Natural killer cell (primary cell): ENCODE measurements at regions not wholly inside any gene's neighbourhood (a gene's known extent, or its start where the extent isn't known, plus 50 kb on each side); places are given as distances from the start of the nearest gene placed in this dataset.
A peak's percentile ranks its signal among the peaks of the same experiment; 100 is the strongest.

Experiments used
- ATAC-seq, 3 donors: fragments of 150-1000 bp in 2 of 3; fragments of 200-7000 bp in 1 of 3; cut with Tn5 transposase; 1 replicate in 1 of 3; 2 replicates in 2 of 3; pipeline ENCODE4 v1.10.0; 2021; ENCODE audit warnings: mild to moderate bottlenecking in 2 of 3, moderate library complexity in 2 of 3
- DNase-seq, 2 donors: peaks; one replicate each; pipeline versions ENCODE4 v3.0.0 to v3.0.0-alpha.2; 2013 to 2021; ENCODE audit warnings: mixed read lengths in 1 of 2
- H3K27ac ChIP-seq: one replicate; pipeline ENCODE4 v1.5.1; 2013; ENCODE audit warnings: mild to moderate bottlenecking, low read length
- H3K27me3 ChIP-seq: one replicate; pipeline ENCODE4 v1.6.1; 2013; ENCODE audit warnings: low read length; ENCODE audit not compliant: control insufficient read depth, insufficient read depth
- H3K36me3 ChIP-seq: one replicate; pipeline ENCODE4 v1.6.1; 2013; ENCODE audit warnings: low read length; ENCODE audit not compliant: control insufficient read depth, insufficient read depth
- H3K4me1 ChIP-seq: one replicate; pipeline ENCODE4 v1.6.1; 2013; ENCODE audit warnings: low read length; ENCODE audit not compliant: control insufficient read depth, insufficient read depth
- H3K4me3 ChIP-seq: one replicate; pipeline ENCODE4 v1.5.1; 2013; ENCODE audit warnings: low read length
- H3K9me3 ChIP-seq: one replicate; pipeline ENCODE4 v1.6.1; 2013; ENCODE audit warnings: low read length; ENCODE audit not compliant: control insufficient read depth, insufficient read depth
- H3K27ac Mint-ChIP-seq, 2 donors: one replicate each; pipeline ENCODE4 v1.8.0; 2022; ENCODE audit warnings: mild to moderate bottlenecking in 2 of 2, mixed read lengths in 2 of 2, moderate library complexity in 1 of 2
- H3K27me3 Mint-ChIP-seq, 2 donors: one replicate each; pipeline ENCODE4 v1.8.0; 2022; ENCODE audit warnings: low read depth in 2 of 2, mixed read lengths in 2 of 2
- H3K36me3 Mint-ChIP-seq: one replicate; pipeline ENCODE4 v1.8.0; 2022; ENCODE audit warnings: mixed read lengths
- H3K4me1 Mint-ChIP-seq, 2 donors: one replicate each; pipeline ENCODE4 v1.8.0; 2022; ENCODE audit warnings: mixed read lengths in 2 of 2
- H3K4me3 Mint-ChIP-seq: one replicate; pipeline ENCODE4 v1.8.0; 2022; ENCODE audit warnings: mild to moderate bottlenecking, moderate library complexity, mixed read lengths
- H3K9me3 Mint-ChIP-seq, 2 donors: one replicate each; pipeline ENCODE4 v1.8.0; 2022; ENCODE audit warnings: mixed read lengths in 2 of 2
- CTCF ChIP-seq: fragments of 200-600 bp; IDR thresholded peaks from one replicate; pipeline ENCODE4 v1.8.0; 2022; ENCODE audit warnings: antibody characterized with exemption
- WGBS: methylation state at CpG from one replicate; pipeline ENCODE4 v1.1.7; 2013; ENCODE audit warnings: missing lambda C conversion rate; ENCODE audit not compliant: insufficient coverage; 5-methylcytosine and 5-hydroxymethylcytosine counted together
- intact Hi-C: fragments of 100-400 bp; cut with micrococcal nuclease; formaldehyde crosslinking; loops from one replicate; pipeline ENCODE4 v1.14.2; 2022

GRCh38 chr6:26307850-26308249 is 57.1 kb upstream of the BTN3A2 start:
- ATAC-seq (peak; percentile 53 to 70 (median 68)), DNase-seq (peak in 1 of 2 donors; percentile 48)
- H3K27me3 Mint-ChIP-seq = peaks cover under 1 to 2% of the 10 kb centered on the region in 2 donors
- peaks cover 39% of the 10 kb centered on the region for H3K4me1 ChIP-seq
- no peaks in the 10 kb centered on the region for H3K9me3 ChIP-seq
- H3K27ac ChIP-seq = no peak overlapping the region
- no peak overlapping the region for H3K4me3 ChIP-seq
- no peaks in the 10 kb centered on the region for H3K27me3 ChIP-seq
- H3K4me3 Mint-ChIP-seq = peak overlapping the region; percentile 58
- H3K36me3 ChIP-seq = no peaks in the 10 kb centered on the region
- H3K9me3 Mint-ChIP-seq = peaks cover 3% of the 10 kb centered on the region in 2 donors
- H3K27ac Mint-ChIP-seq = peak overlapping the region; percentile 63 to 67
- H3K36me3 Mint-ChIP-seq = peaks cover 9% of the 10 kb centered on the region
- peaks cover 83 to 89% of the 10 kb centered on the region in 2 donors for H3K4me1 Mint-ChIP-seq
- intact Hi-C loops = loop anchor here (5.0 kb wide), 1 partner anchor 76 kb away; a partner anchor contains a TSS
- TF ChIP-seq CTCF = no peak

- Mint-ChIP-seq H3K27ac (peak overlapping the region; percentile 98 to 99), H3K4me1 (peaks cover 76 to 82% of the 10 kb centered on the region in 2 donors), H3K27me3 (peaks cover 6 to 7% of the 10 kb centered on the region in 2 donors), H3K9me3 (peaks cover 3% of the 10 kb centered on the region in 2 donors), H3K4me3 (peak overlapping the region; percentile 77), H3K36me3 (peaks cover 14% of the 10 kb centered on the region)
- no peak for TF ChIP-seq CTCF
- 57% methylated on average over 3 of the region's 3 CpGs for whole genome bisulfite sequencing
- no peak overlapping the region for H3K4me3 ChIP-seq
- ATAC-seq = peak in 1 of 3 donors; percentile 20
- H3K4me1 ChIP-seq = peaks cover 36% of the 10 kb centered on the region
- H3K27me3 ChIP-seq = no peaks in the 10 kb centered on the region
- peak in 1 of 2 donors; percentile 36 for DNase-seq
- no peaks in the 10 kb centered on the region for H3K36me3 ChIP-seq
- intact Hi-C loops = loop anchor here (2.0 to 5.0 kb wide), 2 partner anchors 77 to 137 kb away; a partner anchor contains a TSS
- no peak overlapping the region for H3K27ac ChIP-seq
- no peaks in the 10 kb centered on the region for H3K9me3 ChIP-seq
These were observed 55.3 kb upstream of the BTN3A2 start for GRCh38 chr6:26309731-26310142.

- H3K27ac ChIP-seq = no peak overlapping the region
- H3K27me3 ChIP-seq = no peaks in the 10 kb centered on the region
- intact Hi-C loops = loop anchor here (2.0 kb wide), 1 partner anchor 138 kb away; no protein-coding TSS in a partner anchor
- Mint-ChIP-seq H3K4me1 (peaks cover 64 to 70% of the 10 kb centered on the region in 2 donors), H3K4me3 (peak overlapping the region; percentile 98), H3K9me3 (peaks cover 3% of the 10 kb centered on the region in 2 donors), H3K27me3 (peaks cover 6 to 7% of the 10 kb centered on the region in 2 donors), H3K36me3 (peaks cover 6% of the 10 kb centered on the region), H3K27ac (peak overlapping the region; percentile 98 to 99)
- DNase-seq = peak in 1 of 2 donors; percentile 61
- H3K9me3 ChIP-seq = no peaks in the 10 kb centered on the region
- H3K36me3 ChIP-seq = no peaks in the 10 kb centered on the region
- no peak overlapping the region for H3K4me3 ChIP-seq
- TF ChIP-seq CTCF = no peak
- H3K4me1 ChIP-seq = peaks cover 31% of the 10 kb centered on the region
- WGBS = 40% methylated on average over 8 of the region's 11 CpGs
- ATAC-seq = no peak
These were observed 54.0 kb upstream of the BTN3A2 start for GRCh38 chr6:26311012-26311384.
